ENCODE measurements at regions not wholly inside any gene's neighbourhood (a gene's known extent, or its start where the extent isn't known, plus 50 kb on each side); places are given as distances from the start of the nearest gene placed in this dataset.
A peak's percentile ranks its signal among the peaks of the same experiment; 100 is the strongest.

- H3K4me3 Mint-ChIP-seq: no peak overlapping the region
- ATAC-seq (no peak), DNase-seq (ENCODE audit: low spot score) (no peak)
- no peak overlapping the region for H3K27ac Mint-ChIP-seq
- H3K27me3 Mint-ChIP-seq (ENCODE audit: low read depth): no peaks in the 10 kb centered on the region
- ChIA-PET POLR2A (no interaction called here), CTCF (no interaction called here)
- peaks cover under 1% of the 10 kb centered on the region; the same call in 1 of the 2 replicates for H3K36me3 Mint-ChIP-seq
- H3K4me1 Mint-ChIP-seq: peaks cover 7% of the 10 kb centered on the region
- TF ChIP-seq ELF4 (CRISPR knock-in tag; IDR thresholded peaks at IDR 0.05; ENCODE audit: low read depth): no peak
- TF ChIP-seq ZNF281 (CRISPR knock-in tag; IDR thresholded peaks at IDR 0.05): no peak
- TF ChIP-seq KAT7 (CRISPR knock-in tag; IDR thresholded peaks at IDR 0.05; ENCODE audit: borderline replicate concordance): no peak
- no peak for TF ChIP-seq NFATC4 (CRISPR knock-in tag; IDR thresholded peaks at IDR 0.05)
- no peak for TF ChIP-seq ZBTB43 (CRISPR knock-in tag; IDR thresholded peaks at IDR 0.05)
- H3K9me3 Mint-ChIP-seq: peaks cover 3% of the 10 kb centered on the region; the same call in 1 of the 2 replicates
Measured at GRCh38 chr13:58838615-58839014, 1207.1 kb downstream of the PCDH17 start.

GRCh38 chr13:58843071-58843470 is 1211.5 kb downstream of the PCDH17 start:
- no peak for DNase-seq (ENCODE audit: low spot score)
- no peak overlapping the region for H3K4me3 Mint-ChIP-seq
- ATAC-seq: peak; percentile 44
- no peaks in the 10 kb centered on the region for H3K27me3 Mint-ChIP-seq (ENCODE audit: low read depth)
- peaks cover 5% of the 10 kb centered on the region; the same call in 1 of the 2 replicates for H3K36me3 Mint-ChIP-seq
- H3K4me1 Mint-ChIP-seq: peaks cover 7% of the 10 kb centered on the region
- ChIA-PET POLR2A (no interaction called here), CTCF (interaction anchor here (0.5 to 1.0 kb wide), 6 partner anchors 42 to 1210 kb away, joined by 3 to 4 read pairs (median 3); no protein-coding TSS in a partner anchor)
- no peak overlapping the region for H3K27ac Mint-ChIP-seq
- H3K9me3 Mint-ChIP-seq: peaks cover 31% of the 10 kb centered on the region
- no peak for TF ChIP-seq ZNF138 (CRISPR knock-in tag; conservative IDR thresholded peaks at IDR 0.05)

GRCh38 chr13:58843567-58843966 is 1212.0 kb downstream of the PCDH17 start:
- peak; percentile 89 for ATAC-seq
- H3K9me3 Mint-ChIP-seq: peaks cover 31% of the 10 kb centered on the region
- H3K27me3 Mint-ChIP-seq (ENCODE audit: low read depth): no peaks in the 10 kb centered on the region
- no peak overlapping the region for H3K27ac Mint-ChIP-seq
- TF ChIP-seq ZNF219 (CRISPR knock-in tag; IDR thresholded peaks at IDR 0.05; ENCODE audit: borderline replicate concordance) (no peak), TCF7 (CRISPR knock-in tag; IDR thresholded peaks at IDR 0.05; ENCODE audit: low read depth) (no peak), E2F4 (CRISPR knock-in tag; IDR thresholded peaks at IDR 0.05; ENCODE audit: borderline replicate concordance, low read depth) (no peak)
- CTCF ChIA-PET: interaction anchor here (0.5 to 1.0 kb wide), 6 partner anchors 41 to 1210 kb away, joined by 3 to 4 read pairs (median 3); no protein-coding TSS in a partner anchor
- no peak for DNase-seq (ENCODE audit: low spot score)
- POLR2A ChIA-PET: no interaction called here
- peaks cover 5% of the 10 kb centered on the region; the same call in 1 of the 2 replicates for H3K36me3 Mint-ChIP-seq
- peaks cover 7% of the 10 kb centered on the region for H3K4me1 Mint-ChIP-seq
- no peak overlapping the region for H3K4me3 Mint-ChIP-seq

- no peak overlapping the region for H3K4me3 Mint-ChIP-seq
- H3K9me3 Mint-ChIP-seq: peaks cover 17% of the 10 kb centered on the region; the same call in 1 of the 2 replicates
- no peaks in the 10 kb centered on the region for H3K36me3 Mint-ChIP-seq
- H3K4me1 Mint-ChIP-seq: no peaks in the 10 kb centered on the region
- ChIA-PET CTCF (no interaction called here), POLR2A (no interaction called here)
- H3K27me3 Mint-ChIP-seq (ENCODE audit: low read depth): no peaks in the 10 kb centered on the region
- DNase-seq (ENCODE audit: low spot score) (no peak), ATAC-seq (no peak)
- no peak overlapping the region for H3K27ac Mint-ChIP-seq
- TF ChIP-seq ATF3 (CRISPR knock-in tag; conservative IDR thresholded peaks at IDR 0.05) (no peak), ZNF532 (CRISPR knock-in tag; IDR thresholded peaks at IDR 0.05; ENCODE audit: borderline replicate concordance) (no peak), ZNF281 (CRISPR knock-in tag; IDR thresholded peaks at IDR 0.05) (no peak), ZNF671 (CRISPR knock-in tag; IDR thresholded peaks at IDR 0.05) (no peak)
Measured at GRCh38 chr13:58850161-58850560, 1218.6 kb downstream of the PCDH17 start.

All from WTC11 (cell line).